MM.1S (cell line): ENCODE measurements at regions not wholly inside any gene's neighbourhood (a gene's known extent, or its start where the extent isn't known, plus 50 kb on each side); places are given as distances from the start of the nearest gene placed in this dataset.

Experiments used
- DNase-seq: peaks from one replicate; pipeline ENCODE4 v3.0.0-alpha.2; 2015
- H2AFZ ChIP-seq: fragments of 300-600 bp; sonication (generic); 2 replicates; pipeline ENCODE4 v1.6.0; 2016; ENCODE audit warnings: antibody characterized with exemption, low read length
- H3F3A ChIP-seq: fragments of 300-600 bp; sonication (generic); 2 replicates; pipeline ENCODE4 v1.6.1; 2016; ENCODE audit warnings: mild to moderate bottlenecking, antibody characterized with exemption, low read length, moderate library complexity, mixed read lengths; ENCODE audit not compliant: insufficient read depth
- H3K27ac ChIP-seq: fragments of 300-600 bp; sonication (generic); 2 replicates; pipeline ENCODE4 v1.5.1; 2016; ENCODE audit warnings: mild to moderate bottlenecking, low read length
- H3K27me3 ChIP-seq: fragments of 300-600 bp; sonication (generic); replicated peaks from 2 replicates; pipeline ENCODE4 v1.6.0; 2016; ENCODE audit warnings: low read length; ENCODE audit not compliant: insufficient read depth
- H3K36me3 ChIP-seq: fragments of 300-600 bp; sonication (generic); replicated peaks from 2 replicates; pipeline ENCODE4 v1.6.1; 2016; ENCODE audit warnings: mild to moderate bottlenecking, low read length, mixed read lengths; ENCODE audit not compliant: insufficient read depth
- H3K4me1 ChIP-seq: fragments of 300-600 bp; sonication (generic); 2 replicates; pipeline ENCODE4 v1.6.1; 2016; ENCODE audit warnings: low read length, mixed read lengths
- H3K4me2 ChIP-seq: fragments of 300-600 bp; sonication (generic); 2 replicates; pipeline ENCODE4 v1.6.0; 2016; ENCODE audit warnings: low read depth, low read length
- H3K4me3 ChIP-seq: fragments of 300-600 bp; sonication (generic); 2 replicates; pipeline ENCODE4 v1.5.1; 2016; ENCODE audit warnings: low read length, mixed read lengths
- H3K79me2 ChIP-seq: fragments of 300-600 bp; sonication (generic); 2 replicates; pipeline ENCODE4 v1.6.1; 2016; ENCODE audit warnings: mixed run types, low read length, mixed read lengths
- H3K9ac ChIP-seq: fragments of 300-600 bp; sonication (generic); 2 replicates; pipeline ENCODE4 v1.6.1; 2016; ENCODE audit warnings: low read length, mixed read lengths
- H3K9me2 ChIP-seq: fragments of 300-600 bp; sonication (generic); replicated peaks from 2 replicates; pipeline ENCODE4 v1.6.1; 2016; ENCODE audit warnings: mild to moderate bottlenecking, low read length, mixed read lengths; ENCODE audit not compliant: insufficient read depth
- H3K9me3 ChIP-seq: fragments of 300-600 bp; sonication (generic); replicated peaks from 2 replicates; pipeline ENCODE4 v1.6.1; 2016; ENCODE audit warnings: mild to moderate bottlenecking, low read length, mixed read lengths; ENCODE audit not compliant: insufficient read depth
- H4K20me1 ChIP-seq: fragments of 300-600 bp; sonication (generic); 2 replicates; pipeline ENCODE4 v1.6.1; 2016; ENCODE audit warnings: mild to moderate bottlenecking, low read length, moderate library complexity, mixed read lengths; ENCODE audit not compliant: insufficient read depth
- EZH2 ChIP-seq: fragments of 300-600 bp; sonication (generic); optimal IDR thresholded peaks from 2 replicates; pipeline ENCODE3; 2017; ENCODE audit warnings: low read depth, mild to moderate bottlenecking, antibody characterized with exemption, low read length, mixed read lengths
- EZH2phosphoT487 ChIP-seq: fragments of 300-600 bp; sonication (generic); IDR thresholded peaks from 2 replicates; pipeline ENCODE4 v1.6.1; 2018; ENCODE audit warnings: antibody characterized with exemption, low read length
- TF ChIP-seq, protein P1 (sequence below): fragments of 300-600 bp; sonication (generic); IDR thresholded peaks from 2 replicates; pipeline ENCODE4 v1.5.1; 2016; ENCODE audit warnings: antibody characterized with exemption, low read length, mixed read lengths

DNA sequence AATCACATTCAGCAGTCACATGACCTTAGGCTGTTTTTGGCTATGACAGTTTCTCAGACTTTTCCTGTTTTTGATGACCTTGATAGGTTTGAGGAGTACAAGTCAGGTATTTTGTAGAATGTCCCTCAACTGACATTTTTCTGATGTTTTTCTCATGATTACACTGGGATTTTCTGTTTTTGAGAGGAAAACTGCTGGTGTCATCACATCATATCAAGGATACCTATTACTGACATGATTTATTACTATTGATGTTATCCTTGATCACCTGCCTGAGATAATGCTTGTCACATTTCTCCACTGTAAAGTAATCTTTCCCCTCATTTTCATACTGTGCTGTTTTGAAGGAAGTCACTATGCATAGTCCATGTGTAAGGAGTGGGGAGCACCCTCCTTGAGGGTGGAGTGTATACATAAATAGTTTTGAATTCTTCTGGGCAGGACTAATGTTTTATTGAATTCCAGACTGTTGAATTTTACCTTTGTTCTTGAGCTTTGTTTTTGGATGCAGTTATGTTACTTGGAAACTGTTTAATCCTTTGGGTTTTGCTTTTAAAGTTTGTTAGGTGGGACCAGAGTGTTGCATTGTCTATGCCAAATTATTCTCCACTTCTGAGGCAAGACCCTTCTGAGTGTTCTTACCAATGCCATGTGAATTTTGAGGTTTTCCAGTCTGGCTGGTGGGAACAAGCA, 444.5 kb upstream of the FAR2 start:
- Histone ChIP-seq H3K27ac (no peak overlapping the region), H3K4me2 (no peak overlapping the region), H3K4me1 (no peaks in the 10 kb centered on the region), H2AFZ (no peak overlapping the region), H3K4me3 (no peak overlapping the region), H3K36me3 (no peaks in the 10 kb centered on the region), H3F3A (no peaks in the 10 kb centered on the region), H3K27me3 (no peaks in the 10 kb centered on the region), H3K9me2 (no peaks in the 10 kb centered on the region), H4K20me1 (no peaks in the 10 kb centered on the region), H3K9me3 (no peaks in the 10 kb centered on the region), H3K9ac (no peak overlapping the region), H3K79me2 (no peaks in the 10 kb centered on the region)
- no peak for DNase-seq
- TF ChIP-seq EZH2 = no peak
- TF ChIP-seq EZH2phosphoT487 = no peak
- TF ChIP-seq, protein P1, sequence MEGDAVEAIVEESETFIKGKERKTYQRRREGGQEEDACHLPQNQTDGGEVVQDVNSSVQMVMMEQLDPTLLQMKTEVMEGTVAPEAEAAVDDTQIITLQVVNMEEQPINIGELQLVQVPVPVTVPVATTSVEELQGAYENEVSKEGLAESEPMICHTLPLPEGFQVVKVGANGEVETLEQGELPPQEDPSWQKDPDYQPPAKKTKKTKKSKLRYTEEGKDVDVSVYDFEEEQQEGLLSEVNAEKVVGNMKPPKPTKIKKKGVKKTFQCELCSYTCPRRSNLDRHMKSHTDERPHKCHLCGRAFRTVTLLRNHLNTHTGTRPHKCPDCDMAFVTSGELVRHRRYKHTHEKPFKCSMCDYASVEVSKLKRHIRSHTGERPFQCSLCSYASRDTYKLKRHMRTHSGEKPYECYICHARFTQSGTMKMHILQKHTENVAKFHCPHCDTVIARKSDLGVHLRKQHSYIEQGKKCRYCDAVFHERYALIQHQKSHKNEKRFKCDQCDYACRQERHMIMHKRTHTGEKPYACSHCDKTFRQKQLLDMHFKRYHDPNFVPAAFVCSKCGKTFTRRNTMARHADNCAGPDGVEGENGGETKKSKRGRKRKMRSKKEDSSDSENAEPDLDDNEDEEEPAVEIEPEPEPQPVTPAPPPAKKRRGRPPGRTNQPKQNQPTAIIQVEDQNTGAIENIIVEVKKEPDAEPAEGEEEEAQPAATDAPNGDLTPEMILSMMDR = no peak

DNA sequence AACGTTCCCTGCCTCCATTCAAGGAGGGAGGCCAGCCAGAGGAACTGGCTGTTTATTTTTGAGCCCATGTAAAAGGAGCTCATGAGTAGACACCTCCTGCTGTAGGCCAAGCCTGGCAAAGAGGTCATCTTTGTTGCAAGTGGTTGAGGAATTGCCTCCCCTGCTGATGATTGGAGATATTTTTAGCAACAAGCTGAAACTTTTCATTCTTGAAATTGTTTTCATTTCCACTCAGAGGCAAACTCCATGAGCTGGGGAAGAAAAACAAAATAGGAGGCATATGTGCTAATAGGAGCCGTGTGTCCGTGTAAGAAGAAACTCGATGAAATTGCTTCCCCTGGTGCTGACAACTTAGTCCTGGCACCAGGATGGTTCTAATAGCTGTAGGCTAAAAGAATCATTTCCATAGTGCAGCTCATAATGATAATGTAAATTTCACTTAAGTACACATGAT, 440.1 kb upstream of the FAR2 start:
- no peaks in the 10 kb centered on the region for H3K36me3 ChIP-seq
- no peaks in the 10 kb centered on the region for H3K4me1 ChIP-seq

DNA sequence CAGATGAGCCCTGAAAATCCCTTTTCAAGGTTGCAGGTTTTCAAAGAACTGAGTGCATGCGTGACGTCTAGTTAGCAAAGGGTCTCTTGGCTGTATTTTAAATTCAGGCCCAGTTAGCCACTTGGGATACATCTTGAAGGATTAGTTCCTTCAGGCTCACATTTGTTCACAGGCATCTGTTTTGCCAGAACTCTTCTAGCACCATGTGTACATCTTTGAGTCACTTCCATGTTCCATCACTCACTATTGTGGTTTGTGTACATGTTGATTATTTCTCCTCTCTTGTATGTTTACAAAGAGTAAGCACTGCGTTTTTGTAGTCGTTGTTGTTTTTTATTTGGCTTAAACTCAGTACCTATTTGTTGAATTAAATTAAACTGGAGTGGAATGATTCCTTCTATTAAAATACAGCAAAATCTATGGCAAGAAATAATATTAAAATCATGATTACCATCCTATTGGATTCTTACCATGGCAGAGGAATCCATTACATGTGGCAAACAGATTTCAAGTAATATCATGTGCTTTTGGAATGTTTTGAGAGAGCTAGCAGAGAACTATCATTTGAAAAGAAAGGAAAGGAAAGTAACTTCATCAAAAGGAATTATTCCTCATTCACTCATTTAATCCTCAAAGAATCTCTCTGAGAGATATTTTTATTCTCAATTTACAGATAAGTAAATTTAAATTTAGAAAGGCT, 438.9 kb upstream of the FAR2 start:
- no peak for TF ChIP-seq EZH2
- no peak for TF ChIP-seq EZH2phosphoT487
- TF ChIP-seq, protein P1 = no peak
- Histone ChIP-seq H3K79me2 (no peaks in the 10 kb centered on the region), H3K9me2 (no peaks in the 10 kb centered on the region), H3K4me3 (no peak overlapping the region), H3K27ac (no peak overlapping the region), H3K4me2 (no peak overlapping the region), H4K20me1 (no peaks in the 10 kb centered on the region), H3K4me1 (no peaks in the 10 kb centered on the region), H3K27me3 (no peaks in the 10 kb centered on the region), H2AFZ (no peak overlapping the region), H3K9me3 (no peaks in the 10 kb centered on the region), H3K36me3 (no peaks in the 10 kb centered on the region), H3K9ac (no peak overlapping the region), H3F3A (no peaks in the 10 kb centered on the region)
- no peak for DNase-seq

More for the DNA sequence above, 440.1 kb upstream of the FAR2 start:
- Histone ChIP-seq H3K4me3 (no peak overlapping the region), H2AFZ (no peak overlapping the region), H4K20me1 (no peaks in the 10 kb centered on the region), H3K4me2 (no peak overlapping the region), H3K9me3 (no peaks in the 10 kb centered on the region), H3K9ac (no peak overlapping the region), H3K27me3 (no peaks in the 10 kb centered on the region), H3K9me2 (no peaks in the 10 kb centered on the region), H3F3A (no peaks in the 10 kb centered on the region), H3K27ac (no peak overlapping the region), H3K79me2 (no peaks in the 10 kb centered on the region)
- DNase-seq = no peak
- TF ChIP-seq, protein P1 = no peak
- TF ChIP-seq EZH2phosphoT487 = no peak
- TF ChIP-seq EZH2 = no peak
